ENCODE measurements at regions not wholly inside any gene's neighbourhood (a gene's known extent, or its start where the extent isn't known, plus 50 kb on each side); places are given as distances from the start of the nearest gene placed in this dataset.

DNA sequence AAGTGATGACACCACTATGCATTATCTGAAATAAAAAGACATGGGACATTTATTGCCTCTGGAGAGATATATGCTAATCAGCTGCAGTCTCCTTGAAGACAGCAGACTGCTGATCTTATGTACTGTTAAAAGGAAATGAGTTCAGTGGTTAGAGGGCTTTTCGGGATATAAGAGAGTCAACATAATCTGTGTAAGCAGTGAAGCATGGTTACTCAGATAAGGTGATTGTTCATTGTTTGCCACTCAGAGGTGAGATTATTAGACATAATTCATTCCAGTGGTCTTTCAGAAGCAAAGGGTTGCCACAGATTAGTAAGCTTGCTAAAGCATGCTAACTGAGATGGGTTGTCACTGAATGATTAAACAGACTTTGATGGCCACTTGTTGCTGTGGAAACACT lies 1450.7 kb upstream of the ADGRB3 start:
- BruUV-seq (replicated peaks) = no TSS peak
- no peak overlapping the region for H3K4me3 ChIP-seq (replicated peaks in 1 of 3; ENCODE audit: insufficient read depth in 1 of 3, low read depth in 1 of 3, low read length in 3 of 3)
- intact Hi-C loops (cut with micrococcal nuclease) = no loop called here
- no peaks in the 10 kb centered on the region for H3K9me3 ChIP-seq (replicated peaks; ENCODE audit: control insufficient read depth, insufficient read depth, low read length)
- H3K27me3 ChIP-seq (ENCODE audit: control insufficient read depth in 2 of 2, insufficient read depth in 2 of 2, low read length in 2 of 2) = no peaks in the 10 kb centered on the region
- CTCF ChIA-PET = no interaction called here
- no peaks in the 10 kb centered on the region for H3K9me1 ChIP-seq (replicated peaks; ENCODE audit: control insufficient read depth, extremely low read depth, insufficient read depth, low read length)
- H2AFZ ChIP-seq (ENCODE audit: low read depth, low read length) = no peak overlapping the region
- H3K9ac ChIP-seq (replicated peaks; ENCODE audit: extremely low read depth, insufficient read depth, low read length) = no peak overlapping the region
- no peak overlapping the region for H3K4me2 ChIP-seq (ENCODE audit: insufficient read depth, low read length)
- dilution Hi-C loops (cut with MboI; ENCODE audit: extremely low pct_ligation_motif_present, low sequenced_read_pairs) = no loop called here
- FAIRE-seq = no peak
- no peak for TF ChIP-seq POLR2A (IDR thresholded peaks at IDR 0.05; ENCODE audit: low read depth, low read length)
- no peak for TF ChIP-seq MYC (IDR thresholded peaks at IDR 0.05; ENCODE audit: low read depth, low read length)
- no peak for TF ChIP-seq MAX (IDR thresholded peaks at IDR 0.05; ENCODE audit: insufficient read depth, insufficient read length)
- TF ChIP-seq FOS (IDR thresholded peaks at IDR 0.05; ENCODE audit: borderline replicate concordance, insufficient read depth, low read length) = no peak
- no peak for TF ChIP-seq EZH2 (IDR thresholded peaks at IDR 0.05; ENCODE audit: borderline replicate concordance, low read depth, low read length, severe bottlenecking)
- TF ChIP-seq CTCF (IDR thresholded peaks at IDR 0.05; ENCODE audit: extremely low read depth in 1 of 2, insufficient read depth in 1 of 2, low read depth in 1 of 2, low read length in 2 of 2) = no peak
- TF ChIP-seq GATA2 (IDR thresholded peaks at IDR 0.05; ENCODE audit: insufficient read depth, insufficient read length, low read depth, low read length) = no peak
- no peak for TF ChIP-seq POLR2AphosphoS5 (IDR thresholded peaks at IDR 0.05; ENCODE audit: insufficient read depth, low read depth, low read length)
- no peak for TF ChIP-seq JUN (IDR thresholded peaks at IDR 0.05; ENCODE audit: borderline replicate concordance, insufficient read depth, insufficient read length, low read depth)
- no peaks in the 10 kb centered on the region for H4K20me1 ChIP-seq (replicated peaks; ENCODE audit: control insufficient read depth, extremely low read depth, insufficient read depth, low read length)
- no peaks in the 10 kb centered on the region for H3K36me3 ChIP-seq (ENCODE audit: control insufficient read depth in 2 of 2, extremely low read depth in 1 of 2, insufficient read depth in 2 of 2, low read length in 2 of 2)
- DNase-seq (ENCODE audit: low read depth, low spot score) = no peak
- H3K27ac ChIP-seq (ENCODE audit: insufficient read depth, low read depth, low read length) = no peak overlapping the region
- H3K4me1 ChIP-seq (ENCODE audit: control insufficient read depth, extremely low read depth, insufficient read depth, low read length) = no peaks in the 10 kb centered on the region
- POLR2A ChIA-PET = no interaction called here
- no peaks in the 10 kb centered on the region for H3K79me2 ChIP-seq (ENCODE audit: control insufficient read depth, insufficient read depth, low read length)

All from endothelial cell of umbilical vein (primary cell).